ENCODE measurements at regions not wholly inside any gene's neighbourhood (a gene's known extent, or its start where the extent isn't known, plus 50 kb on each side); places are given as distances from the start of the nearest gene placed in this dataset.

DNA sequence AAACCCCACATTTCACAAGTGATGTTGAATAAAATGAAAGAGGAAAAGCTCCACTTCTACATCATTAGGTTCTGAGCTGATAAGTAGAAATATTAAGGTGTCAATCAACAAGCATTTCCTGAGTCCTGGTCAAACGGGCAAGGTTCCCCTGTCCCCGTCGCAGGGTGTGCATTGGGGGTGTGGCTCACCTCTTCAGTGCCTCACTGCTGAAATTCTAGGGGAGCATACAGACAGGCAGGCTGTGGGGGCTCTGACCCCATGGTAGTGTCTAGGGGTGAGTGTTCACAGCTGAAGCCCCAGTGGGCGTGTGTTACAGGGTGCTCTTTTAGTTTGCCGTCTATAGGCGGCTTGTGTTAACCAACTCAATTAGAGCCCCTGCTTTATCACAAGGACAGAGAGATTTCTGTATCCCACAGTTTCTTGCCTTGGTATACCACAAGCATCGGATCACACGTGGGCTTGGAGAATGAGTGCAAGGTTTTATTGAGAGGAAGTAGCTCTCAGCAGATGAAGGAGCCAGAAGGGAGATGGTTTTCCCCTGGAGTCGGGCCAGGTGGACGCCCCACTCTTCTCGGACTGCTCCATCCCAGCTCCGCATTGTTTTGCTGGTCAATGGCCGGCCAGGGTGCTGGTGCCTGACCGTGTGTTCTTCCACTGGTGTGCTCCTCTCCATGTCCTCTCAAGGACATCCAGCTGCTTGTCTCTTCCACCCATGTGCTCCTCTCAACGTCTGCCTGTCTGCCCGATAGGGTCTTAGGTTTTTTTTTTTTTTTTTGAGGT lies 238.2 kb upstream of the NLRP1 start:
- TF ChIP-seq, protein P1, sequence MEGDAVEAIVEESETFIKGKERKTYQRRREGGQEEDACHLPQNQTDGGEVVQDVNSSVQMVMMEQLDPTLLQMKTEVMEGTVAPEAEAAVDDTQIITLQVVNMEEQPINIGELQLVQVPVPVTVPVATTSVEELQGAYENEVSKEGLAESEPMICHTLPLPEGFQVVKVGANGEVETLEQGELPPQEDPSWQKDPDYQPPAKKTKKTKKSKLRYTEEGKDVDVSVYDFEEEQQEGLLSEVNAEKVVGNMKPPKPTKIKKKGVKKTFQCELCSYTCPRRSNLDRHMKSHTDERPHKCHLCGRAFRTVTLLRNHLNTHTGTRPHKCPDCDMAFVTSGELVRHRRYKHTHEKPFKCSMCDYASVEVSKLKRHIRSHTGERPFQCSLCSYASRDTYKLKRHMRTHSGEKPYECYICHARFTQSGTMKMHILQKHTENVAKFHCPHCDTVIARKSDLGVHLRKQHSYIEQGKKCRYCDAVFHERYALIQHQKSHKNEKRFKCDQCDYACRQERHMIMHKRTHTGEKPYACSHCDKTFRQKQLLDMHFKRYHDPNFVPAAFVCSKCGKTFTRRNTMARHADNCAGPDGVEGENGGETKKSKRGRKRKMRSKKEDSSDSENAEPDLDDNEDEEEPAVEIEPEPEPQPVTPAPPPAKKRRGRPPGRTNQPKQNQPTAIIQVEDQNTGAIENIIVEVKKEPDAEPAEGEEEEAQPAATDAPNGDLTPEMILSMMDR (IDR thresholded peaks at IDR 0.05): no peak
- no peak for TF ChIP-seq POLR2A (IDR thresholded peaks at IDR 0.05)
